NCI-H526 treated with DMSO at 0.1 percent for 48 hours (cell line): ENCODE measurements at regions not wholly inside any gene's neighbourhood (a gene's known extent, or its start where the extent isn't known, plus 50 kb on each side); places are given as distances from the start of the nearest gene placed in this dataset.

Experiments used
- DNase-seq: peaks from one replicate; lab custom pipeline; 2025; lab: John Stamatoyannopoulos, UW

DNA sequence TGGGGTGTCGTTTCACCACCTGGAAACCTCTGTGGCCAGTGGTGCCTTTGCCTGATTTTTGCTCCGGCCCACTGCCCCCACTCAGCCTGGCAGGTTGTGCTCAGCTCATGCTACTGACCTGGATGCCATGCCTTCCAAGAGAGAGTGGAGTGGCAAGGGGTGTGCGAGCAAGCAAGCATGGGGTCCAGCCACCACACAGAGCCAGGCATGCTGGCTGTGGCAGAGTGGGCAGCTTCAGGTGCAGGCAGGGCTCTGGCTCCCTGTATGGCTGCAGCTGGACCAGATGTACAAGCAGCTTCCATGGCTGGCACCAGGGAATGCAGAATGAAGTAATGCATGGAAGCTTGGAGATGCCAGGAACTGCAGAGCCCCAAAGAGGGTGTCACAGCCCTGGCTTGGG is 620.5 kb upstream of the SETBP1 start:
- DNase-seq = no peak

DNA sequence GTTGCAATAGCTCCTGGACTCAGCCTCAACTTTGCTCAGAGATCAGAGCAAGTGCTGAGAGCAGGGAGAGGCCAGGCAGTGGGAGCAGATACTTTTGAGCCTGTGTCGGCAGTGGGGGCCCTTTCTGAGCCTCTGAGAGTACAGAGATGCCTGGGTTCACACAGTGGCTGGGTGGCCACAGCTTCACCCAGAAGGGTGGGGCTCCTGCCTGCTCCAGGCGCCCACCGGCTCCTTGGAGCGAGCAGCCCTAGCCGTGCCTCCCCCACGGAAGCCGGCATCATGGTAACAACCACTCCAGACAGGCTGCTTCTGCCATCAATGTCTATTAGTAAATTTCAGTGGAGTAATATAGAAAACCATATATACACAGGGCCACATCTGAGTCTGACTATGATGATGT is 619.2 kb upstream of the SETBP1 start:
- no peak for DNase-seq

DNA sequence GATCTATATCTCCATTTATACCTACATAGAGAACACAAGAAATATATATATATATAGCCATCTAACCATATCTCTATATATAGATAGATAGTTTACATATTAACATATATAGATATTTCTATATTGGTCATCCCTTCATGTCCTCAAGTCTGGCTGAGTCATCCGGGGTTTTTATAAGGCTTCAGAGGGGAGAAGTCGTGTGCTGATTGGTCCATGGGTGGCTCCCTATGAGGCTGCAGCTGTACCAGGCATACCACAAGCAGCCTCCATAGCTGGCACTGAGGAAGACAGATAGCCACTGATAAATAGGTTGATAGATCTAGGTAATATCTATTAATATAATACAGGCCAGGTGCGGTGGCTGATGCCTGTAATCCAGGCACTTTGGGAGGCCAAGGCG is 618.3 kb upstream of the SETBP1 start:
- no peak for DNase-seq

DNA sequence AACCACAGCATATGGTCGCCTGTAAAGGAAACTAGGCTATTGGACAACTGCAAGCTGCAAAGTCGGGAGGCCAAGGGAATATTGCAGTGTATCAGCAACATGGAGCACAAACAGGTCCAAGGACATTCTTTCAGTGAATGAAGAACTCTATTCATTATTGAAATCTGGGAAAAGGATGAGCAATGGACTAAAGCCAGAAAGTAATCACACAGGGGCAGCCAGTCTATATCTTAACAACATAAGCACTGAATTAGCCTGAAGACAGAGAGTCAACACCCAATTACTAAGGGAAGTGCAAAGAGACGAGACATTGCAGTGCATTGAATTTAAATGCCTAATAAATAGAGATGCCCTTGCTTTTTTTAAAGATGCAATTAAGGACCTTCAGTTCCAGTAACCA is 615.5 kb upstream of the SETBP1 start:
- DNase-seq = no peak

DNA sequence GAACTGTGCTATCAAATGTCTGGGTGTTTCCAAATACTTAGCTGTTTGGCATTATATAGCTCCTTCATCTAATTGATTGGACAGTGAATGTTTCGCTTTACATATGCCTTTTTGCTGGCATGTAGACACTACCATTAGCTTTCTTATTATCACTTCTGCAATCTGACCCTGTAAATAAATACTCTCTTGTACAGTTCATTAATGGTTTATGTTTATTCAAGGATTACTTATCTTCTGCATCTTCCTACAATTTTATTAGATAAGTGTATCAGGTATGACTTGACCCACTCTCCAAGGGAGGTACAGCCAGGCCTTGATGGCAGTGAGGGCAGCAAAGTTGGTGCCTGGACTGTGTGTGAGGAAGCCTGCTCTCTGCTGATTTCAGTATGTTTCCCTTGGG is 614.1 kb upstream of the SETBP1 start:
- no peak for DNase-seq

DNA sequence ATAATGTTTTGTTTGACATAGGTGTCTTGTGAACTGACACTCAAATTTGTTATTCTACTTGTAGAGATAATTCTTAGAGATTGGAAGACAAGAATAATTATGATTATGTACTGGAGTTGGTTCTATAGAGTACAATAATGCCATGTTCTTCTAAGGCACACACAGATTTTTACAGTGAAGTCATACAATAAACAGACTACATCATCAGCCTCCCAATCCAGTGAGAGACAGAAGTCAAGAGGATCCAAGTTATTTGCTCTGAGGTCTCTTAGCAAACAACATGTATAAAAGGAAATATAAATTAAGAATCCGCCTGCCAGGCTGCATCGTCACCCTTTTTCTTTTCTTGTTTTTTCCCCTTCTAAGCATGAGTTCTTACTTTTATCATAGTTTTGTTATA is 613.5 kb upstream of the SETBP1 start:
- DNase-seq = no peak

DNA sequence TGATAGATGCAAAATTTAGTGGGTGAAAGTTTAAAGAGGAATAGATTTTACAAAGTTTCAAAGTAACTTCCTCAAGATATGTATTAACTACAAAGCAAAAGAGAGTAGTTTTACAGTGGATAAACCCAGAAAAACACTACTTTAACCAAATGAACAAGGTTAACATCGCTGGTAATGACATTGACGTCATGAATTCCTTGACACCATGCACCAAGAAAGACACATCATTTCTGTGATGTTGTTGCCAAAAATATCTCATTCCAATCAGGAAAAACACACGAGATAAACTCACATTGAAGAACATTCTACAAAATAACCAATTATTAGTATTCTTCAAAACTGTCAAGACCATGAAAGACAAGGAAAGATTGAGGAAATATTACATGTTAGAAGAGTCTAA is 605.6 kb upstream of the SETBP1 start:
- DNase-seq = no peak

DNA sequence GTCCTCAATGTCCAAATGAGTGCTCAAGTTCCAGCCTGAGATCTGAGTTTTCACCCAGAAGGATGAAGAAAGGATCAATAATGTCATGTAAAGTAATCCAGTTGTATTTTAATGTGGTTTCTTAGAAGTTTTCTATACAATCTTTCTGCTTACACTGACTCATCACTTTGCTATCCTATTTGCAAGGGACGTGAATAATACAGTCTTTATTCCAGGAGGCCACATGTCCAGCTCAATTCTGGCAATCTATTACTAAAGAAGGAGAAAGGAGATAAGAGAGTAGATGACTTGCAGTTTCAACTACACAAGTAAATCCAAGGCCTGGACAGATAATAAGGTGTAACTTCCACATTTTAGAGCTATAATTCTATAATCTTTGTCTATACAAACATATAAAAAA is 601.1 kb upstream of the SETBP1 start:
- DNase-seq = no peak

DNA sequence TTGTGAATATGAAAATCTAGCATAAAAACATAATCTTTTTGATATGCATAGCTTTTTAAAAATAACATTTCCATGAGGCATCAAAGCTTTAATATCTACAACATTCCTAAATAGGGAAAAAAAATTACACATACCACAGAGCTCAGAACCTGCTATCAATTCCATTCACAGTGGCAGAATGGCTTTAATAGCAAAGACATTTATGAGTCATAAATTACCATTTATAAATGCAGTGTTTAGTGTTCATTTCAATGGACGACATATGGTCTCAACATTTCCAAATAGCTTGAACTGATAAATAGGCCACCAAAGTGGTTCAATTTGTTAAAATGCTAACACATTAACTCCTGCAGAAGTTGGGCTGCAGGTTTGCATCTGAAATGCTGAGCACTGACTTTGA is 600.6 kb upstream of the SETBP1 start:
- DNase-seq = no peak

DNA sequence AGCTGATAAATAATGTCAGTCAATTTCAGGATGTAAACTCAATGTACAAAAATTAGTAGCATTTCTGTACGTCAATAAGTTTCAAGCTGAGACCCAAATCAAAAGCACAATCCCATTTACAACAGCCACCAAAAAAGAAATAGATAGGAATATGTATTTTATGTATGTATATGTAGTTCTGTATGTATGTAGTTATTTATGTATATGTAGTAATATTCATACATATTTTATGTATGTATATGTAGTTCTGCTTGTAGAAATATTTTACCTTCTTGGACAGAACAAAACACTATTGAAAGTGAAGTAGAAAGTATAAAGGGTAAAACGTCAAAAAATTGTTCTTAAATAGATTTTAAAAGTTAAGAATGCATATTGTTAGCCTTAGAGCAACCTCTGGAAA is 591.0 kb upstream of the SETBP1 start:
- no peak for DNase-seq

DNA sequence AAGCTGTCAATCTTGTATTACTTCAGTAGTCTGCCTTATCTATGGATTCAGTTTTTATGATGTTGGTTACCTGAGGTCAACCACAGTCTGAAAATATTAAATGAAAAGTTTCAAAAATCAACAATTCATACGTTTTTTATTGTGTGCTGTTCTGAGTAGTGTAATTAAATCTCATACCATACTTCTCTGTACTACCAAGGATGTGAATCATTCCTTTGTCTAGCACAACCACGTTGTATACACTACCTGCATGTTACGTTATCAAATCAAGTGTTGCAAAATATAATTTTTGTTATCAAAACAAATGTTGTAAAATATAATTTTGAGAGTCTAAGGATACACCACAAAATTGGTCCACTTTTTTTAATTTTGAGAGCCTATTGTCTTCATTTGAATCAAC is 590.2 kb upstream of the SETBP1 start:
- no peak for DNase-seq

DNA sequence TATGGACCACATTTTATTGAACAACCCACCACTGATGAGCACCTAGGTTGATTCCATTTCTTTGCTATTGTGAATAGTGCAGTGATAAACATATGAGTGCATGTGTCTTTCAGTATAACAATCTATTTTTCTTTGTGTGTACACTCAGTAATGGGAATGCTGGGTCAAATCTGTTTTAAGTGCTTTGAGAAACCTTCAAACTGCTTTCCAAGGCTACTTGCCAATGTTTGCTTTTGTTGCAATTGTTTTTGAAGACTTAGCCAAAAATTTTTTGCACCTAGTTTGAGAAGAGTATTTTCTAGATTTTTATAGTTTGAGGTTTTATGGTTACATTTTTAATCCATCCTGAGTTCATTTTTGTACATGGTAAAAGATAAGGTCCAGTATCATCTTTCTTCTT is 587.4 kb upstream of the SETBP1 start:
- no peak for DNase-seq

DNA sequence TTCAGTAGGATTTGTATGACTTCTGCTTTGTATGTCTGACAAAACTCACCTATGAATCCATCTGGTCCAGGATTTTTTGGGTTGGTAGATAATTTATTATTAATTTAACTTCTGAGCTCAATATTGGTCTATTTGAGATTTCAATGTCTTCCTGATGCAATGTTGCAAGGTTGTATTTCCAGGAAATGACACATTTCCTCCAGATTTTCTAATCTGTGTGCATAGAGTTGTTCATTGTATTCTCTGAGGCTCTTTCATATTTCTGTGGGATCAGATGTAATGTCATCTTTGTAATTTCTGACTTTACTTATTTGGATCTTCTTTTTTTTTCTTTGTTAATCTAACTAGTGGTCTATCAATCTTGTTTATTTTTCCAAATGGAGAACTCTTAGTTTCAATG is 584.7 kb upstream of the SETBP1 start:
- no peak for DNase-seq

DNA sequence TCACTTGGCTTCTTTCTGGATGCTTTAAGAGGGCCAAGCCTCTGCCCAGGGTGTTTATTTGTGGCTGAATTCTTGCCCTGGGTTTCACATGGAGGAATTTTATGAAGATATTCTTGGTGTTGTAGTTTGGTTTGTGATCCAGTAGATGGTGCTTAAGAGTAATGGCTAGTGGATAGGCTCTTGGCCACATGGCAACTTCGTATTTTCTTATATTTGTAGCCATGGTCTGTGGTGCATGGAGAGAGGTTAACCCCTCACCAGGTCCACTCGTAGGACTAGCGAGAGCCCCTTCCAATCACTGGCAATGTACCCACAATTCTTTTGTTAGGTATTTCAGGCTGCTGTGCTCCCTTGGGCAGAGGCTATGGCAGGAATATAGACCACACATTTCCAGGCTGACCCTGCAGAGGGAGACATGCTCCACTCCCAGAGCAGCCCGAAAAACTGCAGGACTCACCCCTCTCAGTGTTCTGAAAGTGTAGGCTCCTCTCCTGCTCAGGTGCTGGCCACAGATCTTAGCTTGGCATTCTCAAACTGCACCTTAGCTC is 582.1 kb upstream of the SETBP1 start:
- DNase-seq = peak; percentile 37

DNA sequence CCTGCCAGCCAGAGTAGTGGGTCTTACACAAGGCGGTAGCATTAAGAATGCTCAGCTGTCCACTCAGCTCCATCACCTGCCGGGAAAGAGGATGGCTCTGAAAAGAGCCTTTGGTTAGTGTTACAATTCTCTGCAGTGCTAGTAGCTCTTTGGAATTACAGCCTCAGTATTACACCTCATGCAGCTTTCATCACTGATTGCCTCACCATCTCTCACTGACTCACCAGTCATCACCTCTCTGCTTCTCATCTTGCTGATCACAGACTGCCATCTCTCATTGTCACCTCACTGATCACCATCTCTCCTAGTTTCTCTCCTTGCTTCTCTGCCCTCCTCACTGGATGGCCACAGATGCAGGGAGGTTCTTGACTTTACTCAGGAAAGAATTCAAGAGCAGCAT is 573.5 kb upstream of the SETBP1 start:
- DNase-seq = no peak

DNA sequence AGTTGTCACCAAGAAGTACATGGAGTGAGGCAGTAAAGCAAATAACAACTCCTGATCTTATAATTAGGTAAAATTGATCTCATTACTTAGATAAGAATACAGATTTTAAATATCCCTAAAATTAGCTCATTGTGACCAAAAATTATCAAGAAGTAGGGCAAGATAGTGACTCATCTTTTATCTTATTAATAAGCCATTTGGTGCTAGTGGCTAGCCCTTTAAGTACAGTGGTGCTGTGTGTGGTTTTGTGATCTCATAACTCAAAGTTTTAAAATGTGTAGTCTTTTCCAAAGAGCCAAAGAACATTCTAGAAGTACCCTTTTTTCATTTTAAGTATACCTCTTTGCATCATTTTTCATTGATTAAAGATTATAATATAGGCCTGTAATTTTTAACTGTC is 569.4 kb upstream of the SETBP1 start:
- no peak for DNase-seq

DNA sequence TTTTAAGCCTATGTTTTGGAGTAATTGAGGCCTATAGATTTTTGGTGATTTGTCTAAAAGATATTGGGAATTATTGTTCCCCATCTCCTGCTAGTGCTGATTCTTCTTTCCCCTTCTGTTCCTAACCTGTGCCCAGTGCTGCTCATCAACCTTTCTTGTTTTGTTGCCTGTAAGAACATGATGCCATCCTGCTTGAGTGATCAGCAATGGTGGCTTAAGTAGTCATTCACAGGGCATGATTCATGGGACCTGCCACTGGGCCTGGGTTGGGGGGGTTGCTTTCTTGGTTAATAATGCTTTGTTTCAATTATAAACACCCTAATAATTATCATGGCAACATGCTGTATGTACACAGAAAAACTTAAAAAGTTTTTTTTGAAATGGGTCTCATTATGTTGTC is 562.9 kb upstream of the SETBP1 start:
- no peak for DNase-seq

DNA sequence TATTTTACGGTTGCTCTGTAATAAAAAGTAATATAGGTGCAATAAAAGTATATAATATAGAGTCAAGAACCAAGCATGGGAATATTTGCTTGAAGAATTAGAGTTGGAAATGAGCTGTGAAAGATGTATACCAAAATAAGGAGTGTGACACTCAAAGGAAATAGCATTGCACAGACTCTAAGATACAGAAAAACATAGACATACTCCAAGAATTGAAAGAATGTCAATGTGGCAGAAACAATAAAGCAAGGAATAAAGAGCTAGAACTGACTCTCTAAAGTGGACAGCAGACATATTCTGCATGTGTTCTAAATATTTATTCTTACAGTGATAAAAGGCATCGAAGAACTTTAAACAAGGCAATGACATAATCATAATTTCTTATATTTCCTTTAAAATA is 561.1 kb upstream of the SETBP1 start:
- DNase-seq = no peak

DNA sequence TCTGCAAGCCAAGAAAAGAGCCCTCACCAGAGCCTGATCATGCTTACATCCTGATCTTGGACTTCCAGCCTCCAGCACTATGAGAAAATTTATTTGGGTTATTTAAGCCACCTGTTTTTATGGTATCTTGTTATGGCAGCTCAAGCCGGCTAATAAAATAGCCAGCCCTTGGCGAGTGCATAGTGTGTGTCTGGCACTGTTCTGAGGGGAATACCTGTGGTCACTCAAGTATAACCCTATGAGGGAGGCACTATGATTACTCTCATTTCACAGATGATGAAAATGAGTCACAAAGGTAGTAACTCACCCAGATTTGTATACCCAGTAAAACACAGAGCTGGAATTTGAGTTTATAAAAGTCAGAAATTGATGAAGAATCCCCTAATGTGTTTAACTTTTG is 556.9 kb upstream of the SETBP1 start:
- DNase-seq = no peak

DNA sequence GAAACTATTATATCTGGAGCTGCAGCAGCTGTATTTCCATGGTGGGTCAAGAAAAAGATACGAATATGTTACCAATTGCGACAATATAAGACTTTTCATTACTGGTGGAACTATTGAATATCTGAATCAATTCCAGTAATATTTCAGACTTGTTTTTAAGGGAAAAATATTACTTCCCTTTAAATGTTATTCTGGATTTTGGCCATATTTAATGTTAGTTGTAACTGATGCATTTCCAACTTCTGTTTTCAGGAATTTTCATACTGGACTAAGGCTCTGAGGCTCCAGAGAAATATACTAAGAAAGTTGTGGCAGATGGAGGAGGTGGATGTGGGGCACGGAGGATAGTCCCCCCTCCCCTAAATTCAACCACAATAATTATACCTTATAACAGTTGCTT is 555.2 kb upstream of the SETBP1 start:
- DNase-seq = no peak

DNA sequence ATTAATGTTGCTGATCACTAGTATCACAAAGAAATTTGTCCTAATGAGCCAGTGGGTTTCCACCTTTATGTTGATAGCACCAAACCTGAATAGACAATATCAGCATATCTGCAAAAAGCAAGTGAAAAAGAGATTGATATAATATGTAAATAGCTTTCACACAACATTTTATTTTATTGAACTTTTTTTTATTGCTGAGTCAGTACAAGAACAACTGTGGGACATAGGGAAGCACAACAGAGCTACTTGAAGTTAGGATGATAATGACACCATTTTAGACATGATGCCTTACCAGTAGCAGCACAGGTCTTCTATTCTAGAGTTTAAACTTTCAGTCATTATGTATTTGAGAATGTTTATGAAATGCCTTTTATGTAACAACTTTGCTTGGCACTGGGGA is 554.1 kb upstream of the SETBP1 start:
- DNase-seq = no peak

DNA sequence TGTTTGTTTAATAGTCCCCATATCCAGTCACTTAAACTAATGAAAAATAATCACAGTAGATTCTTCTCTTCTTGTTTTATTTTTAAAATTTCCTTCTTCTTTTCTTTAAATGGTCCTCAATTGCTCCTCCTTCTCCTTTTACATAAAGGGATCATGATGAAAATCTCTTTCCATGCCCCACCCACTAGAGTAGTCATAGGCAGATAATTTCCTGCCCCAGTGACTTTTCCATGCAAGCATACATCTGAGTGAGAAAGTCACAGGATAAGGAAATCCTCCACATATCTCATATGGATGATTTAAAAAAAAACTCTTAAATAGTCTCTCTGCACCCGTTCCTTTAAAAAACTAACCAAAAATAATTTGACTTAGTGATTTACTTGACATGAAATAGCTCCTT is 552.3 kb upstream of the SETBP1 start:
- DNase-seq = no peak

DNA sequence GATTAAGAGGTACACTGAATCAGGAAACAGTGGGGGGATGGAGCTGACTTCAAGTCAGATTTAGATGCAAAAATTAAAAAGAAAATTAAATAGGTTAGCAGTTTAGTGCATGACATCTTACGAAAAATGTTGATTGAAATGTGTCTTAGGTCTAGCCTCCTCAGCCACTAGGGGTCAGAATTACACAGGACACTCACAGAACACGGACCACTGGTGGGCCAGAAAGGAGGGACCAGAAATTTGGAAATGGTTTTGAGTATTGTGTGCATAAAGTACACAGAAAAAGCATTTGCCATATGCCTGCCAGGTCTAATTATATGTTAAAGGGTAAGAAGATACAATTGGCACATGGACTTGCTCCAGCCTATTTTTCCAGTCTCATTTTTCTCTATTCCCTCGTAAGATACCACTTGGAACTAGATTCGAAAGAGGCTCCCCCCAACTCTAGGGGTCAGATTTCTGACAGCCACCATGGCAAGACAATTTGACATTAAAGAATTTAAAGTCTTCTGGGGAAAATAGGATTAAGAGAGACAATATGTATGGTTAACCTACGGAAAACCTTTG is 550.2 kb upstream of the SETBP1 start:
- DNase-seq = no peak

DNA sequence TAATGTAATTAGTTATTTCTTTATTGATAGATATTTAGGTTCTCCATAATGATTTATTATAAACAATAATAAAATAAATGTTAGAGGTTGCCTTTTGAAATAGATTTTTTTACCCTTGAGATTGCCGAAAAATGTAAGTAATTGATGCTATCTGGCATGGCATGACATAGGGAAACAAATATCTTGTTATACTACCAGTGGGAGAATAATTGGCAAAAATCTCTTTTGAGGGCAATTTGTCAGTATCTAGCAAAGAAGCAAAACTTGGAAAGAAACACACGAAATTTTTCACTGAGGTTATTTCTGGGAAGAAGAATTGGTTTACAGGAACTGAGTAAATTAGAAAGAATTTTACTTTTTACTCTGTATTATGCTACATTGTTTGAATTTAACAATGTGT is 547.2 kb upstream of the SETBP1 start:
- DNase-seq = no peak

DNA sequence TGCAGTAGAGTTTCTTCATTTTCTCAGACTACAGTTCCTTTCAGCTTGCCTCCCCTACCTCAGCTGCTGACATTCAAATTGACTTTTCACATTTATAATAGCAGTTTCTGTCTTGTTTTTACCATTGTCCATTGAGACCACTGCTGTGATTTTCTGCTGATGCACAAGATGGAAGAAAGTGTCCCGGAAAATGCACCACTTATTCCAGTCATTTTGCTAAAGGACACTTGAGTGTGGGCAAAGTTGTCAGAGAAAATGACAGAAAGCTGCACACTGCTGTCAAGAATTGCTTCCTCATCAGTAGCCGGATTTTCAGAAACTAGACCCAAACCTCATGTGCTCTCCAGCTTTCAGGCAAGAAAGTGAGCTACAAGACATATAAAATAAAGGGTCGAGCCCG is 546.2 kb upstream of the SETBP1 start:
- no peak for DNase-seq
